ENCODE measurements at regions not wholly inside any gene's neighbourhood (a gene's known extent, or its start where the extent isn't known, plus 50 kb on each side); places are given as distances from the start of the nearest gene placed in this dataset.

- TF ChIP-seq POLR2A (IDR thresholded peaks at IDR 0.05; ENCODE audit: low read depth, low read length), result no peak
- TF ChIP-seq POLR2AphosphoS5 (IDR thresholded peaks at IDR 0.05; ENCODE audit: low read depth, low read length), result no peak
- TF ChIP-seq TAF1 (IDR thresholded peaks at IDR 0.05; ENCODE audit: borderline replicate concordance, low read depth, low read length), result no peak
Measured at GRCh38 chr4:19879330-19879729, 372.4 kb upstream of the SLIT2 start.
